HG02938 (cell line): ENCODE measurements at regions not wholly inside any gene's neighbourhood (a gene's known extent, or its start where the extent isn't known, plus 50 kb on each side); places are given as distances from the start of the nearest gene placed in this dataset.

Experiments
- ATAC-seq: cut with Tn5 transposase; IDR thresholded peaks from one replicate; pipeline ENCODE4 v1.9.1; 2021; ENCODE audit warnings: mild to moderate bottlenecking, moderate library complexity; ENCODE audit not compliant: unreplicated experiment

GRCh38 chr2:107602801-107603200, 223.9 kb upstream of the RGPD4 start:
- ATAC-seq, result no peak

GRCh38 chr2:107607054-107607453, 219.6 kb upstream of the RGPD4 start:
- ATAC-seq, result no peak

- no peak for ATAC-seq
Observed at GRCh38 chr2:107607473-107607872, 219.2 kb upstream of the RGPD4 start.

- ATAC-seq, result no peak
Observed at GRCh38 chr2:107615039-107615438, 211.7 kb upstream of the RGPD4 start.

DNA sequence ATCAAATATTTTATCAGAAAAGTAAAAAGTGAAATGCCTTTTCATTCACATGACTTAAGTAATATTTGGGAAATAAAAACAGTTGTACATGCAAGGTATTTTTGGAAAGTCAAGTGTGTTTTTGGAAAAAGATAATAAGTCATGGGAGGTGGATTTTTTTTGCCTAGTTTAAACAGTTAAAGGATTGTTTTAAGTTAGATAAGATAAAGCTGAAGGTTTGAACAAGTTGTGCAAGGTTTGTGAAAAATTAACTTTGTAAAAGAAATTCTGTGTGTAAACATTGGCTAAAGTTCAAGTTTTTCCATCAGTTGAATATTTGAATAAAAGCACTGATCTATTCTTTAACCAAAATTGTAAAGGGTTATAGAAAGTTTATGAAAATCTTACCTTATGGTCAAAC, 207.9 kb upstream of the RGPD4 start:
- ATAC-seq, result no peak

- ATAC-seq, result no peak
Observed at GRCh38 chr2:107621186-107622165, 205.2 kb upstream of the RGPD4 start.

- ATAC-seq, result no peak
Observed at GRCh38 chr2:107622741-107623310, 203.9 kb upstream of the RGPD4 start.

GRCh38 chr2:107625982-107626381, 200.7 kb upstream of the RGPD4 start:
- ATAC-seq, result no peak

DNA sequence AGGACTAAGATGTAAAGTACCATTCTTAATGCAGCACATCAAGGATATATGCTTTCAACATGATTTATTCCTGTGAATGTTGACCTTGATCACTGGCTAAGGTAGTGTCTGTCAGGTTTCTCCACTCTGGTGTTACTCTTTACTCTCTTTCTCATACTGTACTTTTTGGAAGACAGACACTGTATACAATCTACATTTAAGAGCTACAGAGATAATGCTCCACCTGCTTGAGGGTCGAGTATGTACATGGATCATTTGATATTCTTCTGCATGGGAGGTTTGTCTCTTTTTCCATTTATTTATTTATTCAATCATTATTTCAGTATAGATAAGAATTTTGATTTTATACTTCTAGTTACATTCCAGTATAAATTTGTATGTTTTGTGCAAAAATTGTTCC, 199.5 kb upstream of the RGPD4 start:
- no peak for ATAC-seq

GRCh38 chr2:107627926-107628325, 198.8 kb upstream of the RGPD4 start:
- no peak for ATAC-seq

DNA sequence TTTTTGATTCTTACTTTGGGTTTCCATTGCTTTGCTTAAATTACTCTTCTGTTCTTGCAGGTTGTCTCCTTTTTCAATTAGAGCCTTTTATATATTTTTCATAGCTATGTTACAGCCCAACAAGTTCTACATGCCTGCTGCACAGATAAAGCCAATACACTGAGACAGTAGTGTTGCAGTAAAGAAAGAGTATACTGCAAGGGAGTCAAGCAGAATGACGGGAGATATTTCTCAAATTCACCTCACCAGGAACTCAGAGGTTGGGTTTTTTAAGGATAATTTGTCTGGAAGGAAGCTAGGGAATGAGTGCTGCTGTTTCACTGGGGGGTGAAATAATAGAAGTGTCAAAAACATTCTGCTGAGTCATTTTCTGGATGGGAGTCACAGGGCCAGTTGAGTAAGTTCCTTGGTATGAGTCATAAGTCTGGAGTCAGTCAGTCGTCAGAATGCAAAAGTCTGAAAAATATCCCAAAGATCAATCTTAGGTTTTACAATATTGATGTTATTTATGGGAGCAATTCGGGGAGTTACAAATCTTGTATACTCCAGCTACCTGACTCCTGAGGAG, 193.0 kb upstream of the RGPD4 start:
- ATAC-seq, result no peak

DNA sequence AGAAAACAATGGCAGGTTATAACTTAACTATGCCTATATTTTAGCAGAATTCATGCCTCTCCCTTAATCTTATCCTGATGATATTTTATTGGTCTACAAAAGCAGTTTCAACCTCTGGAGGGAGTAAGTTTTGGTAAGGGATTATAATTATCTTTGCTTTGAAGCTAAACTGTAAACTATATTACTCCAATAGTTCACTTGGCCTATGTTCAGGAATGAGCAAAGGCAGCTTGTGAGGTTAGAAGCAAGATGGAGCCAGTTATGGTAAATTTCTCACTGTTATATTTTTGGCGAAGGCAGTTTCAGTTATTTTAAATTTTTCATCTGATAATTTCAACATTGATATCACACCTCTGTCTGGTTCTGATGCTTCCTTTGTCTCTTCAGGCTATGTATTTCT, 192.5 kb upstream of the RGPD4 start:
- ATAC-seq, result no peak

DNA sequence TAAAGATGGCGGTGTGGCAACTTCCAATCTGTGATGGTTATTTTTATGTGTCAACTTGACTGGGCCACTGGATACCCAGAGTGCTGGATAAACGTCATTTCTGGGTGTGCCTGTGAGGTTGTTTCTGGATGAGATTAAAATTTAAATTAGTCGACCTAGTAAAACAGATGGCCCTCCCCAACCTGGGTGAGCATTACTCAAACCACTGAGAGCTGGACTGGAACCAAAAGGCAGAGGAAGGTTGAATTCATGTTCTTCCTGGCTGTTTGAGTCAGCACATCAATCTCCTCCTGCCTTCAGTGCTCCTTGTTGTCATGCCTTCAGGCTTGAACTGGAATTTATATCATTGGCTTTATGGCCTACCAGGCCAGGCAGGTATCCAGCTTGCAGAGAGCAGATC, 190.8 kb upstream of the RGPD4 start:
- ATAC-seq, result no peak

DNA sequence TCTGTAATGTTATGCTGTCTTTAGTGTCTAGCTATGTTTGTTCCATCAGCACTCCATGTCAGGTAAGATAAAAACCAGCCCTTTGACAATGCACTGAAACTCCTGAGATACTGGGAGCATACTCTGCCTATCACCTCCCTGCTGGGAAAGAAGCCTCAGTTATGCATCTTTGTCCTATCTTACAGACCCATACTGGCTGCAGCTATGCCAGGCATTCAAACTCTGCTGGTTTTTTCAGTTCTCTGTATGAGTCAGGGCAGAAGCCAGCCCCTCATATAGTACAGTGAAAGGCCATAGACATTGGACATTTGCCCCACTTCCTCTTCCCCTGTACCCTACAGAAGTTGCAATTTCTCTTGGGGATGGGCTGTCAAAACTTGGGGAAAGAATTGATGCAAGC, 181.1 kb upstream of the RGPD4 start:
- ATAC-seq, result no peak

DNA sequence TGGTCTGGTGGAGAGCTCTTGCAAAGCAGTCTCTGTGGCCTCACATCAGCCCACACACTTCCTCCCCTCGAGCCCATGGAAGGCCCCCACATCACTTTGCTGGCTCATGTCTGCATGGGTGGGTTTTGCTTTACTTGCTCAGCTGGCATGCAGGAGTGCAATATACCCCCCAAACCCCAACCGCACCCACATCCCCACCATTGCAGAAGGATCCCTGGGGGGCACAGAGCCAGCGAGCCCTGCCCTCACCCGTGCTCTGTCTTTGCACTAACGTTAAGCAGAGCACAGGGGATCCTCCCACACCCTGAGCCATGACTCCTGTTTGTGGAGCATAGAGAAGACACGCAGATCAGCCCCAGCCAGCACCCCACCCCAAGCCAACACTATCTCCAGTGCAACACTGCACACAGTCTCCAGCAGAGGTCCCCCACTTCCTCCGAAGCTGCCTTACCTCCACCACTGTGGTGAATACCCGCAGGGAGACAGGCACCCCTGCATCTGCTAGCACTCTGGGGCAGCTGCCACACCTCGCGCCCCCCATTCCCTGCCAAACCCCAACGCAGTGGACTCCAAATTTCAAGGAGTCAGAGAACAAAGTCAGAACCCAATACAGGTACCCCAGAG, 177.8 kb upstream of the RGPD4 start:
- no peak for ATAC-seq

DNA sequence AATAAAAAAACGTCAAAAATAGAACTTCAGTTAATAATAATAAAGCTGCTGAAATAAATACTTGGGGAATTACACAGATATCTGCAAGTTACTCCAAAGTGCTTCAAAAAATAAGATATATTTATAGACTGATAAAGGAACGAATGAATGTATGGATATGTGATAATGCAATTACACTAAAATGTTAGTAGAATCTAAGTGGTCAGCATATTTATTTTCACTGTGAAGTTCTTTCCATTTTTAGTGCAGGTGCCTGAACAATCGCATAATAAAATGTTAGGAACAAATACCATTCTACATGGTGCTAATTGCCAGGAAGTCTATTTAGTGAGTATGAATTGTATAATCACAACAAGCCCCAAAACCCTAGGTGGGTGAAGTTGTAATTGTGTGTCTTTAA, 169.6 kb upstream of the RGPD4 start:
- no peak for ATAC-seq

GRCh38 chr2:107663632-107664031, 163.1 kb upstream of the RGPD4 start:
- ATAC-seq, result no peak

- no peak for ATAC-seq
Observed at GRCh38 chr2:107669335-107669734, 157.4 kb upstream of the RGPD4 start.

DNA sequence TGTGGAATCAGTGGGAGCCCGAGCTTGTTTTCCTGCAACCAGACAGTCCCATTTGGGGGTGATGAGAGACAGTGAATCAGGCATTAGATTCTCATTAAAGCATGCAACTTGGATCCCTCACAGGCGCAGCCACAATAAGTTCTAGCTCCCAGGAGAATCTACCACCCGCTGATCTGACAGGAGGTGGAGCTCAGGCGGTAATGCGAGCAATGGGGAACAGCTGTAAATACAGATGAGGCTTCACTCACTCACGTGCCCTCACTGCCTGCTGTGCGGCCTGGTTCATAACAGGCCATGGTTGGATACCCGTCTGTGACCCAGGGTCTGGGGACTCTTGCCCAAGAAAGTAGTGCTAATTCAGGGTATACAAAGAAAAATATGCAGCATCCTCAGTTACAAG, 144.8 kb upstream of the RGPD4 start:
- no peak for ATAC-seq

- ATAC-seq, result no peak
Observed at GRCh38 chr2:107684421-107684820, 142.3 kb upstream of the RGPD4 start.

DNA sequence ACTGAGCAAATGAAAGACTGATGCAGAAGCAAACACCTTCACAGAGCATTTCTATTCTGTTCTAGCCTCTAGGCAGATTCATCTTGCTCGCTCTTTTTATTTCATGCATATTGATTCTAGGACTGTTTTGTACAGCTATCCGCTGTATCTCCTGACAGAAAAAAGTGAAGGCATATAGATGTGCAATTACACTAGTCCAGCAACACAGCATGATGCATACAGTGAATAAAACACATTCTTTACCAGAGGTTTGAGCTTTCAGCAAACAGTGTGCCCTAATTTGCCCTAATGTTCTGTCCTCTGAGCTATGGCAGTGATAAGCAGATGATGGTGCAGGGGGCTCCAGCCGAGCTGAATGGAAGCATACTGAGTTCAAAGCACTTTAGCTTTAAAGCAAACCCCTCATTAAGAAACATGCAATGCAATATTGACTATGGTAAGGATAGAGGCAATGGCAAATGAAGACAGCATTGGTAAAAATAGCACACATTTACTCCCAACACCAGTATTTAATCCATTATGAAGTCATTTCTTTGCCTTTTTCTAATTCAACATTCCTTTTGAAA, 141.2 kb upstream of the RGPD4 start:
- no peak for ATAC-seq
